GM12891 (cell line): ENCODE measurements at regions not wholly inside any gene's neighbourhood (a gene's known extent, or its start where the extent isn't known, plus 50 kb on each side); places are given as distances from the start of the nearest gene placed in this dataset.

Experiments
- DNase-seq: peaks from one replicate; pipeline ENCODE4 v3.0.0; 2011; ENCODE audit warnings: low spot score; ENCODE audit not compliant: insufficient read length
- FAIRE-seq: peaks from 2 replicates; lab custom pipeline; 2011; peaks lifted over from hg19 to GRCh38; lab: Jason Lieb, UNC
- PAX5 ChIP-seq: IDR thresholded peaks from 2 replicates; pipeline ENCODE4 v1.6.1; 2011; ENCODE audit warnings: low read length, moderate library complexity, mild to moderate bottlenecking; ENCODE audit not compliant: insufficient read depth, severe bottlenecking
- POLR2A ChIP-seq: IDR thresholded peaks from 2 replicates; pipeline ENCODE4 v1.6.1; 2011; ENCODE audit warnings: low read depth, low read length, control low read depth
- POLR2AphosphoS5 ChIP-seq: IDR thresholded peaks from 2 replicates; pipeline ENCODE4 v1.6.1; 2011; ENCODE audit warnings: low read depth, low read length, control low read depth
- POU2F2 ChIP-seq: IDR thresholded peaks from 2 replicates; pipeline ENCODE4 v1.6.1; 2011; ENCODE audit warnings: low read depth, mild to moderate bottlenecking, control low read depth, low read length, moderate library complexity
- SPI1 ChIP-seq: IDR thresholded peaks from 2 replicates; pipeline ENCODE4 v1.6.1; 2011; ENCODE audit warnings: low read depth, low read length, control low read depth
- TAF1 ChIP-seq: IDR thresholded peaks from 2 replicates; pipeline ENCODE4 v1.6.1; 2011; ENCODE audit warnings: low read depth, low read length, control low read depth

DNA sequence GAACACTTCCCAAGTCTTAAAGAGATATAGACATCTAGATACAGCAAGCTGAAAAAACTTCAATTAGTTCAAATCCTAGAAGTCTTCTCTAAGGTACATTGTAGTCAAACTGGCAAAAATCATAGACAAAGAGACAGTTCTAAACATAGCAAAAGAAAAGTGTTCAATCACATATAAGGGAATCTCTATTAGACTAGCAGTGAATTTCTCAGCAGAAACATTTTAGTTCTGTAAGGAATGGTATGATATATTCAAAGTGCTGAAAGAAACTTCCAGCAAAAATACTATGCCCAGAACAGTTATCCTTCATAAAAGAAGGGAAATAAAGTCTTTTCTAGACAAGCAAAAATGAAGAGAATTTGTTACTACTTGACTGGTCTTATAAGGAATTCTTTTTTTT lies 186.3 kb upstream of the SYNCRIP start:
- FAIRE-seq (no peak), DNase-seq (no peak)
- TF ChIP-seq POU2F2 (no peak), POLR2A (no peak)

DNA sequence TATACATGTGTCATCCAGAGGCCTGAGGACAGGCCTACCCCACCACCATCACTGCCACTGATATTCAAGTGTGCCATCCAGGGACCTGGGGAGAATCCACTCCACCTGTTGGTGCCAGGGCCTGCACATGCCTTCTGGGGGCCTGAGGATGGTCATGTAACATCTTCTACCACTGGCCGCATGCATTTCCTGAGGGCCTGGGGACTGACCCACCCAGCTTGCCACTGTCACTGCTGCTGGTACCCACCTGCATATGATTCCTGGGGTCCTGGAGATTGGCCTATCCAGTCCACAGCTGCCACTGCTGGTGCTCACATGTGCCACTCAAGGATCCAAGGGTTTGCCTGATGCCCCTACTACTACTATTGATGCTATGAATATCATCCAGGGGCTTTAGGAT lies 184.3 kb upstream of the SYNCRIP start:
- FAIRE-seq (no peak), DNase-seq (no peak)
- no peak for TF ChIP-seq PAX5
- no peak for TF ChIP-seq POLR2AphosphoS5
- TF ChIP-seq SPI1 = no peak
- no peak for TF ChIP-seq TAF1
- no peak for TF ChIP-seq POLR2A
- no peak for TF ChIP-seq POU2F2

DNA sequence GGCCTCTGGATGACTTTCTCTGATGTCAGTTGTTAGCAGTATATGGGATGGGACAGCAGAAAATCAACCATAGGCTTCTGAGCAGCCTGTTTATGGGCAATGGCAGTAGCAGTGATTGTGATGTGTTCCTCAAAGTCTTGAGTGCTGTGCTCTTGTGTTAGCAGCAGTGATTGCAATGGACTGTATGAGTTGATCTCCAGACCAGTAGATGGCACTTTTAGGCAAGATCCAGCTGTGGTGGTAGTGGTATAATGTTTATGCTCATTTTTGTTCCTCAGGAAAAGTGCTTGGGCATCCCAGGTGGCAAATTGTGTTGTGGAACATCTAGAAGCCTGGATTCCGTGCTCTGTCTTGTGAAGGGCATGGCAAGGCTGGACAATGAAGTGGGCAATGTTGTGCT lies 181.6 kb upstream of the SYNCRIP start:
- TF ChIP-seq POLR2AphosphoS5 (no peak), POLR2A (no peak), TAF1 (no peak), POU2F2 (no peak), PAX5 (no peak), SPI1 (no peak)
- DNase-seq (no peak), FAIRE-seq (no peak)

DNA sequence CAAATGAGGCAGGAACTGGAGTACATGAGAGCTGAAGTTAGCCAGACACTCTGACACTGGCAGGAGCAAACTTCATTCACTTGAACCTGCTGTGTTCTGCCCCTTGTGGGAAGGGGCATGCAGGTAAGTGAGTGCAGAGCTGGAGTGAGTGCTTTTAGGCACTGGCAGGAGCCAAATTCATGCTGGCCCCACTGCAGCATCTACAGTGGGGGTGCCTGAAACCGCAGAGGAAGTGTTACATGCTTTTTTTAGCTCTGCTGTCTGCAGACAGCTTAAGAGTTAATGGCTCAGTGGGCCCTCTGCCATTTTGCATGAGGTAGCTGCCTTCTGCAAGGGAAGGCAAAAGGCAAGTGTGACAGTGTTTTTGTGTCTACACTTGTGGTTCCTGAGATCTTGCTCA lies 167.9 kb upstream of the SYNCRIP start:
- no peak for DNase-seq
- no peak for FAIRE-seq
- no peak for TF ChIP-seq PAX5
- no peak for TF ChIP-seq POLR2A
- TF ChIP-seq POU2F2 = no peak
- no peak for TF ChIP-seq SPI1
- TF ChIP-seq POLR2AphosphoS5 = no peak
- TF ChIP-seq TAF1 = no peak

DNA sequence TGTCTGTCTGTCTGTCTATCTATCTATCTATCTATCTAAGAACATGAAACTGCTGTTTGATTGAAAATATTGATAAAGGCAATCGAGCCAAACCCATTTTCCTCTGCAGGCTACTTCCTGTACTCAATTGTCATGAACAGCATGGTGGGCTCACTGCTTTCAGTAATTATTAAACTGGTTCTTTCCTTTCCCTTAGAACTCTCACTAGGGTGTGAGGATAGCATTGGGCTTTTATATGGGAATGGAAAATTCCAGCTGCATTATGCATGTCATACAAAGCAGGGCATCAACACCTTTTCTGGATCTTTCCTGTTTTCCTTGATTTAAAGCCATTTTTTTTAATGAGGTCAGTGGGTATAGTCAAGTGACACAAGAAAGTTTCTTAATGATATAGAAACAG lies 161.0 kb upstream of the SYNCRIP start:
- FAIRE-seq (no peak), DNase-seq (no peak)
- no peak for TF ChIP-seq POLR2AphosphoS5
- TF ChIP-seq POLR2A = no peak
- no peak for TF ChIP-seq SPI1
- TF ChIP-seq POU2F2 = no peak
- TF ChIP-seq PAX5 = no peak
- TF ChIP-seq TAF1 = no peak

DNA sequence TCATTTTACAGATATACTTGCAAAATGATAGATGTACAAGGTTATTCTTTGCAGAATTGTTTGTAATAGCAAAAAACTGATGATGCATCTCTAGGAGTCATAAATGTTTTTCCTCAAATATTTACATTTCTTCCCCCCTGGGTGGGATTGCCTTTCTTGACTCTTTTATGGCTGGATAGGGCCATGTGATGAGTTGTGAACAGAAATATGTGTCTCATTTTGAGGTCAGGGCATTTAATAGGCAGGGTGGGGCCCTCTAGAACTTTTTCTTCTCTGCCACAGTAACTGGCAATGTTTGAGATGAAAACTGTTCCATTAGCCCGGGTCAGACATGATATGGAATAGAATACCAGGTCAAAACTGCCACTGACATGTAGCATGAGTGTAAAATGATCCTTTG lies 159.5 kb upstream of the SYNCRIP start:
- TF ChIP-seq PAX5 (no peak), TAF1 (no peak), POLR2A (no peak), SPI1 (no peak), POU2F2 (no peak), POLR2AphosphoS5 (no peak)
- FAIRE-seq = no peak
- no peak for DNase-seq

DNA sequence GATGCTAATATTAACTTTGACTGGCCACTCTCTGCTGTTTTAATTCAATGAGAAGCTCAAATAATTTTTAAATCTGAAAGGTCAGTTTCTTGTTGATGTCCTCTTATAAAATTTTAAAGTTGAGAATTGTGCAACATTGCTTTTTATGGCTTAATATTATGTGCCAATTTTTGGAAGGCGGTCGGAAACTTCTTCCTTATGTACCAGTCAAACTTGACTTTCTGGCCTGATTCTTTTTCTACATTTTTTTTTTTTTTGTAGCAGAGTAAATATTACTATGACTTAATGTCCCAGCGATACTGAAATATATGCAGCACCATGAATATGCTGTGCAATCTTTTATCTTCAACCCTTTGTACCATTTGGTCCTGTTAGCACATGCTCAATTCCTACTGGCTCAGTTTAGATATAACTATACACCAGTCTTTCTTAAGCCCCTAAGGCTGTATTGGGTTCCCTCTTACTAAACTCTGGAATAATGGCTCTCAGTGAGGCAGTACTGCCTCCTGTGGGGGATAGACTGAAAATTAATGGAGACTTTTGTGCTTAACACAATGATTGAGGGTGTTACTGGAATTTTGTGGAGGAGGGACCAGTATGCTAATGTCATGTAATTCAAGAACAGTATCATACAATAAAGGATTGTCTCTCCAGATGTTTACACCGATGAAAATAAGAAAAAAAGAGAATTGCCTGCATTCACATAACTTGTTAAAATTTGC lies 156.4 kb upstream of the SYNCRIP start:
- TF ChIP-seq PAX5 = no peak
- TF ChIP-seq SPI1 = no peak
- no peak for TF ChIP-seq POLR2AphosphoS5
- TF ChIP-seq POLR2A = no peak
- no peak for TF ChIP-seq POU2F2
- TF ChIP-seq TAF1 = no peak
- DNase-seq (no peak), FAIRE-seq (no peak)

DNA sequence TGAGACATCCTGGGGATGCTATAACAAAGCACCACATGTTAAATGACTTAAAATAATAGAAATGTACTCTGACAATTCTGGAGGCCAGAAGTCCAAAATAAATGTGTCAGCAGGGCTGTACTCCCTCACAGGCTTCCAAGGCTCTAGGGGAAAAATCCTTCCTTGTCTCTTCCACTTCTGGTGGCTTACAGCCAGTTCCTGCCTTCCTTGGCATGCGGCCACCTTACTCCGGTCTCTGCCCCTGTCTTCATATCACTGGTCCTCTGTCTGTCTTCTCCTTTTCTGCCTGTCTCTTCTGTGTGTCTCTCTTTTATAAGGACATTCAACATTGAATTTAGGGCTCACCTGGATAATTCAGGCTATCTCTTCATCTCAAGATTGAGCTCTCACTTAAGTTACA lies 155.3 kb upstream of the SYNCRIP start:
- FAIRE-seq = no peak
- TF ChIP-seq POLR2AphosphoS5 = no peak
- TF ChIP-seq TAF1 = no peak
- no peak for TF ChIP-seq POLR2A
- DNase-seq = no peak

DNA sequence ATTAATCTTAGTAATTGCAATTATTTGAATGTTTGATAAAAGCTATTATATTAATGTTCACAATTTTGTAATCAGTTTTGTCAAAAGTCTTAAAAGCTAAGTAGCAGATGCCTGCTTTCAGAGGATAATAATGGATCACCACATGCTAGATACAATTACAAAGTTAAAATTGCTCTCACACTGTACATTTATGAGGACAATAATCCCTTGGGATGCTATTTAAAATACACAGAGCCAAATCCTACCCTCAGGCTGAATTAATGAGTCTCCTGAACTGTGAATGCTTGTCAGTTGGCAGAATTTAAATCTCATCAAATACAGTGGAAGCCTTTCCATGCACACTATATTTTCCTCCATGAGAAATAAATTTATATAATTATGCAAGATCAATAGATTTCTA lies 153.3 kb upstream of the SYNCRIP start:
- DNase-seq (no peak), FAIRE-seq (no peak)
- TF ChIP-seq POLR2A = no peak

DNA sequence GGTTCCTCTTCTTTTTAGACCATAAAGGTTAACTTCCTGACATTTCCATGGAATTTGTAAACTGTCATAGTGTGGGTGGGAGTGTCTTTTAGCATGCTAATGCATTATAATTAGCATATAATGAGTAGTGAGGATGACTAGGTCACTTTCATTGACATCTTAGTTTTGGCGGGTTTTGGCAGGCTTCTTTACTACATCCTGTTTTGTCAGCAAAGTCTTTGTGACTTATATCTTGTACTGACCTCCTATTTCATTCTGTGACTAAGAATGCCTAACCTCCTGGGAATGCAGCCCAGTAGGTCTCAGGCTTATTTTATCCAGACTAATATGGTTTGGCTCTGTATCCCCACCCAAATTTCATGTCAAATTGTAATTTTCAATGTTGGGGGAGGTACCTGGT lies 149.6 kb upstream of the SYNCRIP start:
- TF ChIP-seq POLR2A (no peak), TAF1 (no peak), PAX5 (no peak), POLR2AphosphoS5 (no peak), POU2F2 (no peak), SPI1 (no peak)
- DNase-seq (no peak), FAIRE-seq (no peak)

DNA sequence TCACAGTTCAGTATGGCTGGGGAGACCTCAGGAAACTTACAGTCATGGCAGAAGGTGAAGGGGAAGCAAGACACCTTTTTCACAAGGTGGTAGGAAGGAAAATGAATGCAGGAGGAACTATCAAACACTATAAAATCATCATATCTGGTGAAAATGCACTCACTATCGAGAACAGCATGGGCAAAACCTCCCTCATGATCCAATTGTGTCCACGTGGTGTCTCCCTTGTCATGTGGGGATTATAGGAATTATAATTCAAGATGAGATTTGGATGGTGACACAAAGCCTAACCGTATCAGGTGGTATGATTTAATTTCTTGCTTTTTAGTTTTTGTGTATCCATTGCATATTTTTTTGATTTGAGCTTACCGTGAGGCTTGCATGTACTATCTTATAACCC lies 133.2 kb upstream of the SYNCRIP start:
- no peak for DNase-seq
- no peak for FAIRE-seq
- no peak for TF ChIP-seq PAX5
- no peak for TF ChIP-seq TAF1
- TF ChIP-seq SPI1 = no peak
- no peak for TF ChIP-seq POU2F2
